Central memory CD4-positive, alpha-beta T cell (primary cell): ENCODE measurements at regions not wholly inside any gene's neighbourhood (a gene's known extent, or its start where the extent isn't known, plus 50 kb on each side); places are given as distances from the start of the nearest gene placed in this dataset.

ENCODE experiments used
- DNase-seq: peaks from one replicate; pipeline ENCODE4 v3.0.0; 2022

- no peak for DNase-seq
Measured at GRCh38 chr9:551986-552929, 289.2 kb upstream of the DMRT1 start.

DNA sequence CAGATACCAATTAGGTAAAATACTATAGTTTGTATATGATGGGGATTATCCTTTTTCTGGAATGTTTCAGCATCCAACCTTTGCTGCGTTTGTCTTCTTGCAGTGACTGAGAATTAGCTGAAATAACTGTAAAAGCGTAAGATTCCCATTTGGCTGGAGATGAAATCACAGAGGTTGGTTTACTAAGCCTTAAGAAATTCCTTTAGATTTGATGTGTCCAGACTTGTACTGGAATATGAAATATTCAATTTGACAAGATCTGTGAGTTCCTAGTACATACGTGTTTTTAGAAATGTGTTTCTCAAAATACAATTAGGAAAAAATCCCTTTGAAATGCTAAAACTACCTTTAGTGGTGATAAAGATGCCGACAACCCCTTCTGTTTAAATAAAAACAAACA lies 286.0 kb upstream of the DMRT1 start:
- DNase-seq, result no peak

- DNase-seq, result no peak
Measured at GRCh38 chr9:556199-556598, 285.3 kb upstream of the DMRT1 start.

- no peak for DNase-seq
Measured at GRCh38 chr9:556675-557074, 284.8 kb upstream of the DMRT1 start.

- no peak for DNase-seq
Measured at GRCh38 chr9:557601-558201, 283.8 kb upstream of the DMRT1 start.

- DNase-seq, result no peak
Measured at GRCh38 chr9:561427-561826, 280.1 kb upstream of the DMRT1 start.

DNA sequence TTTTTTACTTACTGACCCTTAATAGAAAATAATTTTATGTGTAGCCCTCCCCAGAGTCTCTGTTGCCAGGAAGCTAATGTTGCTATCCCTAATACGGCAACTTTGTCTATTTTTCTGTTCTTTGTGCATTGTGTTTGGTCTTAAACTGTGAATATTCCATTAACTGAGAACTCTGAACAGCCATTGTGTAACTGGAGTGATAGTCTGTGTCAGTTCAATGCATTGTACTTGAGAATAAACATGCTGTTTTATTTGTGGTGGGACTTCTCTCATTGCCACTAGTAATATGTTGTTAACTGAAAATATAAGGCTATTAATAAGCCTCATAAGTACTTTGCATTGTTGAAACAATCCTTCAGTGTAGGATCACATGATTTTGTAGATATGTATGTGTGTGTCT lies 278.3 kb upstream of the DMRT1 start:
- DNase-seq, result no peak

DNA sequence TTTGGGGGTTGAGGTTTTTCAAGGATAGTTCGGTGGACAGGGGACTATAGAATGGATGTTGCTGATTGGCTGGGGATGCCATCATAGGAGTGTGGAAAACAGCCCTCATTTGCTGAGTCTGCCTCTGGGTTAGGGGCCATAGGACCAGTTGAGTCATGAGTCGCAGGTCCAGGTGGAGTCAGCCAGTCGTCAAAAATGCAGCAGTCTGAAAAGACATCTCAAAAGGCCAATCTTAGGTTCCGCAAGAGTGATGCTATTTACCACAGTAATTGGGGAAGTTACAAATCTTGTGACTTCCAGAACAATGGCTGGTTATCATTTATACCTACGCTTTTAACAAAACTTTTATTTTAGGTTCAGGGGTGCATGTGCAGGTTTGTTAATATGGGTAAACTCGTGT lies 276.0 kb upstream of the DMRT1 start:
- no peak for DNase-seq

DNA sequence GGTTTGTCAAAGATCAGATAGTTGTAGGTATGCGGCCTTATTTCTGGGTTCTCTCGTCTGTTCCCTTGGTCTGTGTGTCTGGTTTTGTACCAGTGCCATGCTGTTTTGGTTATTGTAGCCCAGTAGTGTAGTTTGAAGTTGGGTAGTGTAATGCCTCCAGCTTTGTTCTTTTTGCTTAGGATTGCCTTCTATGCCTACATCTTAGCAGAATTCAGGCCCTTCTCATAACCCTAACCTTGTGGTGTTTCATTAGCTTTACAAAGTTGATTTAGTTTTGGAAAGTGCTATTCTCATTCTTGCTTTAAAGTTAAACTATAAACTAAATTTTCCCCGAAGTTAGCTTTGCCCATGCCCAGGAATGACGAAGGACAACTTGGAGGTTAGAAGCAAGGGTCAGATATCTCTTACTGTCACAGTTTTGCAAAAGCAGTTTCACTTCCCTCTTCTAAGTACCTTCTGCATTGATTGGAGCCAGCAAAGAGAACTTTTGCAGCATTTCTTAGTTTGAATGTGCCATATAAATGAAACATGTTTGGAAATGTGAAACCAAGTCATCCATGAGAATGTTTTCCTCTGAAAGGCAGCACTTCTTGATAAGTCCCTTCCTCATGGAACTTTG lies 274.3 kb upstream of the DMRT1 start:
- no peak for DNase-seq

- DNase-seq, result no peak
Measured at GRCh38 chr9:567747-568305, 273.7 kb upstream of the DMRT1 start.

GRCh38 chr9:569296-569695 lies 272.2 kb upstream of the DMRT1 start:
- no peak for DNase-seq

GRCh38 chr9:570187-570586 lies 271.3 kb upstream of the DMRT1 start:
- no peak for DNase-seq

- no peak for DNase-seq
Measured at GRCh38 chr9:571066-571465, 270.4 kb upstream of the DMRT1 start.

- no peak for DNase-seq
Measured at GRCh38 chr9:571741-572140, 269.8 kb upstream of the DMRT1 start.

DNA sequence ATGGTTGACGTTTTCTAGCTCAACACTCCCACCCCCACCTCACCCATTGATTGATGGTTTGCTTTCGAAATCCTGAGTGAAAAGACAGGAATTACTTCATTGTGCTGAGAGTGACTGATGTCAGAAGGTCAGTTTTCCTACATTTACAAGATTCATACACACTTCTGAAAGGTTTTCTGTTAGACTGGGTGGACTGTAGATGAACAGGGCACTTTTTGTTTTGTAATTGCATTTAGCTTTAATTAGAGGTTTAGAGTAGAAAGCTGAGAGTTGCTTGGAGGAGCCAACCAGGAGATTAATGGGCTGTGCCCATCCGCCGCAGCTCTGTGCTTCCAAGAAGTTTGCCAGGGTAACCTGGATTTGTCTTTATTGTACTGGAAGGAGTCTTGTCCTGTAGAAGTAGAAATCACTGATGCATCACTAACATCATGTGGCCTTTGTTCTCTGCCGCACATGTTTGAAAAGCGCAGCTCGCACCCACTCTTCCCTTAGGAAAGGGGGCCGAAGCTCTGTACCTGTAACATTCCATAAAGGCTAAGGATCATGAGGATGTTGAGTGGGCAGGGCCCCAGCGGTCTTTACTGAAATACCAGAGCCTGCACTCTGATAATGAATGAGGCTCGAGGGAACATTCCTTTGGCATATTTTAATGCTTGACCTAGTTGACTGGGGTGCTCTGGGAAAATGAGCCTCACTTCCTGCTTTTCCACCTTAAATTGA lies 267.6 kb upstream of the DMRT1 start:
- no peak for DNase-seq

DNA sequence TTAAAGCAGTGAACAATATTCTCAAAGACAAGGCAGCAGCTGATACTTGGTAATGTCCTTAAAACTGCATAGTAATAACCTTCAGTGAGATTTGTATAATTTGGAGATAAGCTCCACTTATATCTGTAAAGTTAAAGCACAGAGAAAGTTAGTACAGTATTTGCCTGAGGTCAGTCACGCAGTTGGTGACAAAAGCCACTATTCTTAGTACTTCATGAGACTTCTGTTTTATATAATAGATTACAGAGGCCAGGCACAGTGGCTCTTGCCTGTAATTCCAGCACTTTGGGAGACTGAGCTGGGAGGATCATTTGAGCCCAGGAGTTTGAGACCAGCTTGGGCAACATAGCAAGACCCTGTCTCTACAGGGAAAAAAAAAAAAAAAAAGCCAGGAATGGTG lies 266.4 kb upstream of the DMRT1 start:
- DNase-seq, result no peak

DNA sequence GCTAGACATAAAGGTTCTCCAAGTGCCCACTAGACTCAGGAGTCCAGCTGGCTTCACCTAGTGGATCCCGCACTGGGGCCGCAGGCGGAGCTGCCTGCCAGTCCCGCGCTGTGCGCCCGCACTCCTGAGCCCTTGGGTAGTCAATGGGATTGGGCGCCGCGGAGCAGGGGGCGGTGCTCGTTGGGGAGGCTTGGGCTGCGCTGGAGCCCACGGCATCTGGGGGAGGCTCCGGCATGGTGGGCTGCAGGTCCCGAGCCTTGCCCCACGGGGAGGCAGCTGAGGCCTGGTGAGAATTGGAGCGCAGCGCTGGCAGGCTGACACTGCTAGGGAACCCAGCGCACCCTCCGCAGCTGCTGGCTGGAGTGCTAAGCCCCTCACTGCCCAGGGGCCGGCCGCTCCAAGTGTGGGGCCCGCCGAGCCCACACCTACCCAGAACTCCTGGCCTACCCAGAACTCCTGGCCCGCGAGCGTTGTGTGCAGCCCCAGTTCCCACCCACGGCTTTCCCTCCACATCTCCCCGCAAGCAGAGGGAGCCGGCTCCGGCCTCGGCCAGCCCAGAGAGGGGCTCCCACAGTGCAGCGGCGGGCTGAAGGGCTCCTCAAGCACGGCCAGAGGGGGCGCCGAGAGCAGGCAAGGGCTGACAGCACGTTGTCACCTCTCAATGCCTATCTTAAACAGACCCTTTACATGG lies 260.7 kb upstream of the DMRT1 start:
- no peak for DNase-seq

DNA sequence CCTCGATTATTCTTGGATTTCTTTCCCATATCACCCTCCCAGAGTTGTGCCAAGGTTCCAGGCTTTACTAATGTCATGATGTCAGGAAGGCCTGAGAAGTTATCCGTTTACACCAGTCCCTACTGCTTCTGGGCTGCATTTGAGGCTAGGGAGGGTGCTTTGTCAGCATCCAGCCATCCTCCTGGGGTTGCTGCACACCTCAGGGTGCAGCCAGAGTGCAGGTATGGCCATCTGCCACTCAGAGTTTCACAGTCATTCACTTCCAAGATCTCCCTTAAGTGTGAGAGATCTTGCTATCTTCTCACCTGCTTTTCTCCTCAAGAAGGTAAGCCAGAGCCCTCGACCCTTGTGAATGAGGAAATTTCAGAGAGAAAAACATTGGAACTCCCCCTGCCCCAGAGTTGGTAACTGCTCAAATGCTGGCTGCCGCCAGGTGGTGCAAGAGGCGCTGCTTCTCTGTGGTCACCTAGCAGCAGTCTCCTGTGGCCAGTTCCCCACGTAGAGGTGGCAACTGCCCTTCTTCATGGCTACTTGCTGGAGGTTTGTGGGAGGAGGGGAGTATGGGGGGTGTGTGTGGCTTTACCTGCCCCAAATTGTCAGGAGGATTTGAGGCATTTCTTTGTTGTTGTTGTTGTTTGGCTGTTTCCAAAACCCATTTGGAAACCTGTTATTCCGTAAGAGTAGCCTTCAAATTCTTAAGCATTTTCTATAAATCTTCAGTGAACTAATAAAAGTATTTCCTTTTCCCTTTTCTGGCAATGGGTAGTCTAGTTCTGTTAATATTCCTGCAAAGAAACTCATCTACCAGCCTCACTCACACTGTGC lies 259.6 kb upstream of the DMRT1 start:
- no peak for DNase-seq

DNA sequence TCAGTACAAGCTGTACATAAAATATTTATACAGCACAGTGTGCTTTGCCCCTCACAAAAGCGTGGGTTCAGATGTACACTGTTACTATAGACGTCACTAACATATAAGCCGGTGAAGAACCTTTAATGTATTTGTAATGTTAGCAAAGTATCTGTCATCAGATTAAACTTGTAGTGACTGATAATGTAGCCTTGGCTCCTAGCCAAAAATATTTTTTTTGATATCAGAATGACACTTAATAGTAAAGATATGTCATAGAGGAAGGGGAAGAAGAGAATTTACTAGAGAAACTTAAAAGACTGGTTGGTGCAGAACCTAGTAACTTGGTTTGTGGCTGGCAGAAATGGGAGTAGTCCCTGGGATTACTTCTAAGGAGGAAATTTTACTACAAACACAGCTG lies 258.7 kb upstream of the DMRT1 start:
- DNase-seq, result no peak

- no peak for DNase-seq
Measured at GRCh38 chr9:587527-587926, 254.0 kb upstream of the DMRT1 start.

- DNase-seq, result no peak
Measured at GRCh38 chr9:588981-589380, 252.5 kb upstream of the DMRT1 start.
